Kidney epithelial cell (primary cell): ENCODE measurements at regions not wholly inside any gene's neighbourhood (a gene's known extent, or its start where the extent isn't known, plus 50 kb on each side); places are given as distances from the start of the nearest gene placed in this dataset.

Experiments
- DNase-seq: peaks from one replicate; pipeline ENCODE4 v3.0.0-alpha.2; 2010; ENCODE audit warnings: low read depth
- H3K27me3 ChIP-seq: 2 replicates; pipeline ENCODE4 v1.6.0; 2011; ENCODE audit warnings: low read length; ENCODE audit not compliant: control insufficient read depth, insufficient read depth
- H3K36me3 ChIP-seq: 2 replicates; pipeline ENCODE4 v1.5.1; 2011; ENCODE audit warnings: low read length; ENCODE audit not compliant: control insufficient read depth, insufficient read depth
- H3K4me3 ChIP-seq: 2 replicates; pipeline ENCODE4 v1.5.1; 2011; ENCODE audit warnings: low read depth, mild to moderate bottlenecking, control low read depth, low read length
- CTCF ChIP-seq: IDR thresholded peaks from 2 replicates; pipeline ENCODE4 v1.5.1; 2011; ENCODE audit warnings: mild to moderate bottlenecking, moderate library complexity, low read length, control low read depth, inconsistent platforms; ENCODE audit not compliant: insufficient read depth, poor library complexity, severe bottlenecking

GRCh38 chr16:86207350-86207749, 303.0 kb upstream of the FOXF1 start:
- no peak for DNase-seq
- Histone ChIP-seq H3K36me3 (no peaks in the 10 kb centered on the region), H3K27me3 (no peaks in the 10 kb centered on the region), H3K4me3 (no peak overlapping the region)
- no peak for TF ChIP-seq CTCF

GRCh38 chr16:86209202-86209601, 301.1 kb upstream of the FOXF1 start:
- Histone ChIP-seq H3K36me3 (no peaks in the 10 kb centered on the region), H3K4me3 (no peak overlapping the region), H3K27me3 (no peaks in the 10 kb centered on the region)
- DNase-seq: no peak
- TF ChIP-seq CTCF: no peak

DNA sequence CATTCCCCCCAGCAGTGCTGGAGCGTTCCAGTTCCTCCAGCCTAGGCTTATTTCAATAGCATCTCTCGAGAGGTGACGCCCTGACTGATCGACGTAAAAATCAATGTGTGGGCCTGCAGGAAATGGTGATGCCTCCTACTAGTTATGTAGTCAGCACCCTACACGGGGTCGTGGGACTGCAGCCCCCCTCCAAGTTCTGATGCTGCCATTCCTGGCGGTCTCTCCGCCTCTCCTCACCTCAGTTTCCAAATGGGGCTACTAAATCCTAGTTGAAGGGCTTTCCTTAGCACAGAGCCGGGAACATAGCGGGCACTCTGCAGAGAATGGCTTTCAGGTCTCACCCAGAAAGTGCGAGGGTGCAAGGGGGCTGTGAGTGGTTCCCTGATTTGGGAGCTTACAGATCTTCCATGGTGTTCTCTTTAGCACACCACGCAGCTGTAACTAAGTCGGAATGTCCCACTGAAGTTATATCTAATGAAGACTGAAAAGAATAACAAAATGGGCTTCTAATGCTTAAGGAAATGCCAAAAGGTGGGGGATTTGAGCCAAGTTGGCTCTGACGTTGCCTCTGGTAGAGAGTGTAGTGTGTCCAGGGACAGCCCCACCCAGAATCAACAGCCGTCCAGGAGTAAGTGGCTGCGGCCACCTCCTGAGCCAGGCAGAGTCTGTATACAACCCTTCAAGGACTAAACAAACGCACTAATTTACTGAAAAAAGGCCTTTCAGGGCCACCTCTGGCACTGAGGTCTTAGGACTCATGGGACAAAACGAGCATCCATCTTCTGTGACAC, 299.7 kb upstream of the FOXF1 start:
- no peaks in the 10 kb centered on the region for H3K27me3 ChIP-seq
- no peak for TF ChIP-seq CTCF
- no peak overlapping the region for H3K4me3 ChIP-seq
- no peak for DNase-seq
- no peaks in the 10 kb centered on the region for H3K36me3 ChIP-seq

- no peaks in the 10 kb centered on the region for H3K36me3 ChIP-seq
- no peak for DNase-seq
- no peak for TF ChIP-seq CTCF
- no peaks in the 10 kb centered on the region for H3K27me3 ChIP-seq
- H3K4me3 ChIP-seq: no peak overlapping the region
Measured at GRCh38 chr16:86211265-86211664, 299.1 kb upstream of the FOXF1 start.

- no peaks in the 10 kb centered on the region for H3K36me3 ChIP-seq
- H3K4me3 ChIP-seq: no peak overlapping the region
- no peaks in the 10 kb centered on the region for H3K27me3 ChIP-seq
- no peak for DNase-seq
- no peak for TF ChIP-seq CTCF
Measured at GRCh38 chr16:86211800-86212199, 298.5 kb upstream of the FOXF1 start.
